HG03354 (cell line): ENCODE measurements at regions not wholly inside any gene's neighbourhood (a gene's known extent, or its start where the extent isn't known, plus 50 kb on each side); places are given as distances from the start of the nearest gene placed in this dataset.
"Not testable (repeated sequence)": the region's sequence is repeated elsewhere in the genome, so short reads cannot be mapped to it uniquely, and the experiment has no call there.

ENCODE experiments used
- ATAC-seq: cut with Tn5 transposase; IDR thresholded peaks from one replicate; pipeline ENCODE4 v1.9.1; 2021; ENCODE audit warnings: mild to moderate bottlenecking; ENCODE audit not compliant: unreplicated experiment, poor library complexity, severe bottlenecking

DNA sequence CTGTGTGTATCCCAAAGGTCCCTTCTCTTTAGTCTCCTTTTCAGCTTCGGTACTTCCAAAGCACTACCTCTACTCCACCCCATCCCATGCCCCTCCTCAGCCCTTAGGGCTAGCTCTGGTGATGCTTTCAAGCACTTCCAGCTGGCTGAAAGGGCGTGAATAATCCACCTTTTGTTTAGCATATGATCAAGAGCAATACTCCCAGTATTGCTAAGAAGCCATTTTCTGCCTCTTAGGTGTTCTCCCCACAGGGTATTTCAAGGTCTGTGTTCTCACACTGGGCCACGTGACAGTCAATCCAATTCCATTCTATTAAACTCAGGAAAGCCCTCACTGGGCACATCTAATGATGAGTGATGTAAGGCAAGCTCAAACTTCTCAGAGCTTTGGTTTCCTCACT is 298.5 kb upstream of the PROX1 start:
- ATAC-seq, result no peak

DNA sequence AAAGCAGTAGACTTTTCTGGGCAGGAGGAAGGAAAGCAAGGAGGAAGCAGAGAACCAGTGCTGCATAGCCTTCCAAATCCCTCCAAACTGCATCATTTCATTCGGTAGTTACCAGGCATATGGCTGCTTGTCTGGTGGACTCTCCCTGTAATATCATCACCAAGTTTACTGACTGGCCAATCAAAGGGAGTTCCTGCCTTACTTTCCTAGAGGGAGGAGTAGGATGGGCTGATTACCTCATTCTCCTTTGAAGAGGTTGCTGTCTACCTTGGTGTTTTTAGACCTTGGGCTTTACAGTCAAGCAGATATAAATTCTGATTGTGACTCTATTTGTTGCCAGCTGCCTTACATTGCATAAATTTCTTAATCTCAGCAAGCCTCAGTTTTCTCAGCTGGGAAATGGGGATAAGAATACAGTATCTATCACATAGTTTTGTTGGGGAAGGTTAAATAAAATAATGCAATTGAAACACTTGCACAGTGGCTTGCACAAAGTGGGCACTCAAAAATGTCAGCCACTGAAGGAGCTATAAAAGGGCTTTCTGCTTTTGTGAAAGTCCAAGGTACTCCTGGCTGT is 297.3 kb upstream of the PROX1 start:
- ATAC-seq, result no peak

DNA sequence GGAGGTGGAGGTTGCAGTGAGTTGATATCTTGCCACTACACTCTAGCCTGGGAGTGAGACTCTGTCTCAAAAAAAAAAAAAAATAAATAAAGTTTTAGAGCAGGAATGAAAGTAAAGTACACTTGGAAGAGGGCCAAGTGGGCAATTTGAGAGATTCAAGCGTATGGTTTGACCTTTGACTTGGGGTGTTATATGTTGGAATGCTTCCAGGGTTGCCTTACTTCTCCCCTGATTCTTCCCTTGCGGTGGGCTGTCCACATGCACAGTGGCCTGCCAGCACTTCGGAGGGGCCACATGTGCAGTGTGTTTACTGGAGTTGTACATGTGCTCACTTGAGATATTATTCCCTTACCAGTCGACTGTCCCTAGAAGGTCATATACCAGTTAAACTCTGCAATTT is 295.5 kb upstream of the PROX1 start:
- no peak for ATAC-seq

DNA sequence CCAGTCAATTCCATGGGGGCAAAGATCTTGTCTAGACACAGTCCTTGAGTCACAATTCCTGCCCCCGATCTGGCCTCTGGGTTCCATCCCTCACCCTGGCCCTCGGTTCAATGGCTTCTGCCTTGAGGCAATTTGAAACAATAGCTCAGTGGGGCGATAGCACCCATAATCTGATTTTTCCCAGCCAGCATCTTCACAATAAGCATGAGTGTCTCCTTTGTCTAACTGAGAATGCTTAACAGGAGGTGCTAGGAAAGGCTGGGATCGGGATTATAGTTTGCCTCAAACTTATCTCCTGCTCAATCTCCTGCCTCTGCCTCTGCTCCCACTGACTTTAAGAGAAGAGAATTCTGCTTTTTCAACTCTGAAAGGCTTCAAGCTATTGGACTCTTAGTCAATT is 293.9 kb upstream of the PROX1 start:
- no peak for ATAC-seq

DNA sequence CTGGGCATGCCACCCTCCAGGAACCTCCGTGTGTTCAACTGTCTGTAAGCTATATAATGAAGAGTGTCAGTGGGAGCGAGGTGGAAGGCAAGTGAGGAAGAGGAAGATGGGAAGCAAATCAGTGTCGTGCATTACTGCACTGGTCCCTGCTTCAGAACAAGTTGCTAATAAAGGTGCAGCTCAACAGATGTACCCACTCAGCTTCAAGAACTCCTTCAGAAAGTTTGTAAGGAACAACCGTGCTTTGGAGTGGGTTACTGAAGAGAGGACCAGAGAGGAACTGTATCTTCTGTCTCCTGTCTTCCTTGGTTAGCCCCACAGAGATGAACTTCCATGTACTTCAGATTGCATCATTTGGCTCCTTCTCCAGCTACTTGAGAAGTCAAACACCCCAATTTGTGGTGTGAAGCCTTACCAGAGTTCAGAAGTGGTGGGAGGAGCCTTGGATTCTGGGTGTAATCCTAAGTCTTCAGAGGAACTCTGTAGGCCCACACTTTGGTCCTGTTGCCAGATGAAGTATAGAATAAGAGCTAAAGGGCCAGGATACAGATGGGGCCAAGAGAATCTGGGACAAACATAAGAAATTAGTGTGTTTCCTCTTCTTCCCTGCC is 290.5 kb upstream of the PROX1 start:
- no peak for ATAC-seq

DNA sequence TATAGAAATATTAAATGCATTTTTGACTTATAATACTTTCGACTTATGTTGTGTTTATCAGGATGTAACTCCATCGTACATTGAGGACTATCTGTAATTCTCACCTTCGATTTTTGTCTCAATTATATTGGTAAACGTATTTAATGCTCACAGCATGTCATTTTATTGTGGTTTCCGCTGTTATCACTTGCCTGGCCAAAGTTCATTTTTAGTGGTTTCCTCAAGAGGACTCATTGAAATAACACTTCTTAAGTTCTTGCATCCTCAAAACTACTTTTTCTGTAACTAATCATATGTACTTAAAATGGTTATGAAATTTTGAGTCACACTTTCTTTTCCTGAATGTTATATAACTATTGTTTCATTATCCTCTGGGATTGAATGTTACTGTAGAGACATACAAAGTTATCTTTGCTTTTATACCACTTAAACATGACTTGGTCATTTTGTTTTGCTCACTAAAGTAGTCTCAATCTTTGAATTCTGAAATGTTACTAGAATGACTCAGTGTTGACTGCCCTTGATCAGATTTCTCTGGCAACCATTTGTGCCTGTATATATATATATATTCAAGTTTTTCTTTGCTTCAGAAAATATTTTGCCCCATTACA is 289.6 kb upstream of the PROX1 start:
- ATAC-seq, result no peak

DNA sequence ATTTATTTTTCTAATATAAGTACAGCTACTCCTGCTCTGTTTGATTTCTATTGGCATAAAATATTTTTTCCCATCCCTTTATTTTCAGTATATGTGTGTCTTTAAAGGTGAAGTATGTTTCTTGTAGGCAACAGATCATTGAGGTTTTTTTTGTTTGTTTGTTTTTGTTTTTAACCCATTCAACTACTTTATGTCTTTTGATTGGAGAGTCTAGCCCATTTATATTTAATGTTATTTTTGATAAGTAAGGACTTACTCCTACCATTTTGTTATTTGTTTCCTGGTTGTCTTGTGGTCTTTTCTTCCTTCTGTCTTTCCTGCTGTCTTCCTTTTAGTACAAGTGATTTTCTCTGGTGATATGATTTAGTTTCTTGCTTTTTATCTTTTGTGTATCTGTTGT is 285.1 kb upstream of the PROX1 start:
- no peak for ATAC-seq

DNA sequence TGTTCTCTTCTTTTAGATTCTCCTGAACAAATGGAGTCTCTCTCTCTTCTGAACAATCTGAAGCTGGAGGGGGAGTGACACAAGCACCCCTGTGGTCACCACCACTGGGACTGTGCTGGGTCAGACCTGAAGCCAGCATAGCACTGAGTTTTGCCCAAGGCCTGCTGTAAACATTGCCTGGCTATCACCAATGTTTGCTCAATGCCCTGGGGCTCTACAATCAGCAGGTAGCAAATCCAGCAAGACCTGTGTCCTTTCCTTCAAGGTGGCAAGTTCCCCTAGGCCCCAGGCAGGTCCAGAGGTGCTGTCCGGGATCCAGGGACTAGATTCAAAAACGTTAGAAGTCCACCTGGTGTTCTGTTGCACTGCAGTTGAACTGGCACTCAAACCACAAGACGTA is 282.8 kb upstream of the PROX1 start:
- no peak for ATAC-seq

DNA sequence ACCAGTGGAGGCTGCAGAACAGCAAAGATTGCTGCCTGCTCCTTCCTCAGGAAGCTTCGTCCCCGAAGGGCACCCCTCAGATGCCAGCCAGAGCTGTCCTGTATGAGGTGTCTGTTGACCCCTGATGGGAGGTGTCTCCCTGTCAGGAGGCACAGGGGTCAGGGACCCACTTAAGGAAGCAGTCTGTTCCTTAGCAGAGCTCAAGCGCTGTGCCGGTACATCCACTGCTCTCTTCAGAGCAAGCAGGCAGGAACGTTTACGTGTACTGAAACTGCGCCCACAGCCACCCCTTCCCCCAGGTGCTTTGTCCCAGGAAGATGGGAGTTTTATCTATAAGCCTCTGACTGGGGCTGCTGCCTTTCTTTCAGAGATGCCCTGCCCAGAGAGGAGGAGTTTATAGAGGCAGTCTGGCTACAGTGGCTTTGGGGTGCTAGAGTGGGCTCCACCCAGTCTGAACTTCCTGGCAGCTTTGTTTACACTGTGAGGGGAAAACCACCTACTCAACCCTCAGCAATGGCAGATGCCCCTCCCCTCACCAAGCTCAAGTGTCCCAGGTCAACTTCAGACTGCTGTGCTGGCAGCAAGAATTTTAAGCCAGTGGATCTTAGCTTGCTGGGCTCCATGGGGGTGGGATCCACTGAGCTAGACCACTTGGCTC is 275.8 kb upstream of the PROX1 start:
- ATAC-seq, result not testable (repeated sequence)

DNA sequence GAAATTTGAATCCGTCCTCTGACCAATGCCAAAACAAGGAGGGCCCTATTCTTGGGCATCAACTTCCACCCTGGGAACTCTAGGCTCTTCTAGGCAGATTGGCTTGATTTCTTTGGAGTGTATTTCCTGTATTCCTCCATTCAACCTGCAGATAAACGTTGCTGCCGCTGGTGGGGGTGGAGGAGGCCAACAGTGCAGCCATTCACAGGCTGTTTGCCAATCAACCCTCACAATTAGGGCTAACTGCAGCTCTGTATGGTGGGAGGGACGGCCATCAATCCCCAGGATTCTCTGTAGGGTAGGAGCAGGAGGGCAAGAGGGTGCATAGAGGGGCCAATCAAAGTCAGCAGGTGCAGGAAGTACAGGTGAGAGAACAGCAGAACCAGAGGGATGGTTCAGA is 273.1 kb upstream of the PROX1 start:
- no peak for ATAC-seq

DNA sequence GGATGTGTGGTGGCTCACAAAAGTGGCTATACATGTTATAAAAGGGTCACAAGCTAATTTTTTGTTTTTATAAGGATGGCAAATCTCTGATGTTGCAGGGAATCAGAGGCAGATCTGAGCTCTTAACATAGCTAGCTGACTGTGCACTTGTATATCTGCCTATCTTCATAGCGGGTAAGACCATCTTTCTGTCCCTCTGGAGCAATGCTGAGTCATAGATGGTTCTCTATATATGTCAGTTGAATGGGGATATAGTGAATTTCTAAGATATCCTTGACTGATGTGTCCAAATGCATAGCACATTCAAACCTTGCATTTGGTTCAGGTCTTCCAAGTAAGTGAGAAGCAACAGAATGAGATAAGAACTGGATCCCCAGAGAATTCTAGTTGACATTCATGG is 272.6 kb upstream of the PROX1 start:
- ATAC-seq, result no peak

DNA sequence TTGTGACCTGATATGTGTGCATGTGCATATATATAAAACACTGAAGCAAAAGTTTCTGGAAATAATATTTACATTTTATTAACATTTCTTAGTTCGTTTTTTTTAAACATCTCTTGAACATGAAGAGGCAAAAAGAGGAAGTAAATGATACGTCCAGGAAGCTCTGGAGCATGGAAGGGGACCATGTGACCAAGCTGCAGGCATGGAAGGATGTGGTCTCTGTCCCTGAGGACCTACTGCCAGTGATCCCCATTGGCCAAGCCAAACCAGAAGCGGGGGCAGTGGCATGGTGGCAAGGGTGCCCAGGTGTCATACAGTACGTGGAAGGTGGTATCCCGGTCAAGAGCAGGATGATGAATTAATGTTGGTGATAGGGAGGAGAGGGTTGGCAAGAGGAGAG is 268.3 kb upstream of the PROX1 start:
- no peak for ATAC-seq

DNA sequence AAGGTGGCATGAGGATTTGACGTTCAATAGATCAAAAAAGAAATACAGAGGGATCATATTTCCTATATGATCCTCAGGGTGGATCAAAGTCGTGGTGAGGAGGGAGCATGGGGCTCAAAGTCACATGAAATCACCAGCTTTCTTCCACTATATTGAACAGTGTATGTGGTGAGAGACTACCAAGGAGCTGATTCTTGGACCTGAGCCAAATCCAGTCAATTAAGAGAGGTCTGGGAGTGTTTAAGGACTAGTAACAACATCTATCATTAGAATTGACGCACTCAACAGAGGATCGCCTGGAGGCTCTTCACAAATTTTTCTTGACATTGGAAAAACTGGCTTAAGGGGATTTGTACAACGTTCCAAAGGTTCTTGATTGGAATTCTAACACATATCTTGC is 267.7 kb upstream of the PROX1 start:
- ATAC-seq, result no peak

DNA sequence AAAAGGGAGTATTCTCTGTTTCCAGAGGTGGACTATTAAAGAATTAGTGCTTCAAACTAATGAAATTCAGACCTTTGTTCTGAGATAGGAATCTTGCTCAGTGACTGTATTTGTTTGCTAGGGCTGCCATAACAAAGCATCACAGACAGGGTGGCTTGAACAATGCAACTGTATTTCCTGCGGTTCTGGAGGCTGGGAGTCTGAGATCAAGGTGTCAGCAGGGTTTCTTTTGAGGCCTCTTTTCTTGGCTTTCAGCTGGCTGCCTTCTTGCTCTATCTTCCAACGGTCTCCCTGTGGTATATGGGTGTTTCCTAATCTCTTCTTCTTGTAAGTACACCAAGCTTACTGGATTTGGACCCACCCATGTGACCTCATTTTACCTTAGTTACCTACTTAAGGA is 264.6 kb upstream of the PROX1 start:
- ATAC-seq, result no peak

DNA sequence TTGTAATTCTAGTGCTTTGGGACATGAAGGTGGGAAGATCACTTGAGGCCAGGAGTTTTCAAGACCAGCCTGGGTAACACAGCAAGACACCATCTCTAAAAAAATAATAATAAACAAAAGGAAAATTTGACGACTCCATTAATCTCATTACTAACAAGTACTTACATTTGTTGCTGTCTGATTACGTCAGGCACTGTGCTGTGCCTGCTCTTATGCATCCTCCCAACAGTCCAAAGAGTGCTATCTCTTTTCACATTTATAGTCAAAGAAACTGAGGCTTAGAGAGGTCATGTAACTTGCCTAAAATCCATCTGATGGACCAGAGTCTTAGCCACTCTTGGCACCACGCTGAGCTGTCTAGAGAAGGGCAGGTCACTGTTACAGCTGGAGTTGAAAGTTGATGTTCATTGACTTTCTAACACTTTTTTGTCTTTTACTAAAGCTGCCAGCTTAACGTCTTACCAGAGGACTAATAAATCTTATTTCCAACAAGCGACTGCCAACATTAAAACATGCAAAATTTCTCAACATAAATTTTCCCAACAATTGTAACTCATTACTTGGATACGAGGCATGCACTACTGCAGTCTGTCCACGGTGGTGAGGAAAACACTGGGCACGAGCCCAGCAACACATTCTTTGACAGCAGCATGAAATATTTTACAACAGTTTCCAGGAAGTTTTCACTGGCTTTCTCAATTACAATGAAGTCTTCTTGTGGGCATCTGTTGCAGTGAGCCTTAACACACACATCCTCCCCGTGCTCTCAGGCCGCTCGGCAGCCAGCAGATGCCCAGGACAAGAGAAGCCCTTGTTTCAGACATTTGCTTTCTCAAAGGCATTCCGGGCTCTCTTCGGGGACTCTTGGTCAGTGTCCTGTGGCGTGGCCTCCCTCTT is 262.9 kb upstream of the PROX1 start:
- ATAC-seq, result no peak

DNA sequence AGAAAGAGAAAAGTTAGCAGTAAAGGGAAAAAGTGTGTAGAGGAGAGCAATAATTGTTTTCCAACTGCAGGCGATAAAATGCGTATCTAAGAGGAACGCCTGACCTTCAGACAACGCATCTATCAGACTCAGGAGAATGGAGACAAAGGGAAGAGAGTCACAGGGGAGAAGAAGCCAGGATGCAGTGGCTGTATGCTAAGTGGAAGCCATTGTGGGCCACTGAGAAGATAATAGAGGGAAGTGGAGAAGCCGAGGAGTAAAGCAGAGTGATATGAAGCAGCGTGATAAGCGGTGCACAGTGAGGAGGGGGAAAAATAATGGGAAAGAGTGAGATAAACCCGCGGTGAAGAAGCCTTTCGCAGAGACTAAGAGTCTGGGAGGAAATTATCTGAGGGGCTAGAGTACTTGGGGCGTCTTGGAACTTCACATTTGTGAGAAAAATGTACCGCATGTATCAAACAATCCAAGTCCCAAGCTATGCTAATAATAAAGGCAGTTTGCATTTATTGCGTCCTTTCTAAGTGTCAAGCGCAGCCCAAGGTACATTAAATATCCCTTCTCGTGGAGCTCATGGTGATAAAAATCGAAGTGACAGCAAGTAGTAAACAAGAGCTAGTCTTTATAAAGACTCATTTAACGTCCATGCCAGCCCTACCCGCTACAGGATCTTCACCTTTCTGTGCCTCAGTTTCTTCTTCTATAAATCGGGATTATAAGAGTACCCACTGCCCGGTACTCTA is 259.8 kb upstream of the PROX1 start:
- ATAC-seq, result no peak

DNA sequence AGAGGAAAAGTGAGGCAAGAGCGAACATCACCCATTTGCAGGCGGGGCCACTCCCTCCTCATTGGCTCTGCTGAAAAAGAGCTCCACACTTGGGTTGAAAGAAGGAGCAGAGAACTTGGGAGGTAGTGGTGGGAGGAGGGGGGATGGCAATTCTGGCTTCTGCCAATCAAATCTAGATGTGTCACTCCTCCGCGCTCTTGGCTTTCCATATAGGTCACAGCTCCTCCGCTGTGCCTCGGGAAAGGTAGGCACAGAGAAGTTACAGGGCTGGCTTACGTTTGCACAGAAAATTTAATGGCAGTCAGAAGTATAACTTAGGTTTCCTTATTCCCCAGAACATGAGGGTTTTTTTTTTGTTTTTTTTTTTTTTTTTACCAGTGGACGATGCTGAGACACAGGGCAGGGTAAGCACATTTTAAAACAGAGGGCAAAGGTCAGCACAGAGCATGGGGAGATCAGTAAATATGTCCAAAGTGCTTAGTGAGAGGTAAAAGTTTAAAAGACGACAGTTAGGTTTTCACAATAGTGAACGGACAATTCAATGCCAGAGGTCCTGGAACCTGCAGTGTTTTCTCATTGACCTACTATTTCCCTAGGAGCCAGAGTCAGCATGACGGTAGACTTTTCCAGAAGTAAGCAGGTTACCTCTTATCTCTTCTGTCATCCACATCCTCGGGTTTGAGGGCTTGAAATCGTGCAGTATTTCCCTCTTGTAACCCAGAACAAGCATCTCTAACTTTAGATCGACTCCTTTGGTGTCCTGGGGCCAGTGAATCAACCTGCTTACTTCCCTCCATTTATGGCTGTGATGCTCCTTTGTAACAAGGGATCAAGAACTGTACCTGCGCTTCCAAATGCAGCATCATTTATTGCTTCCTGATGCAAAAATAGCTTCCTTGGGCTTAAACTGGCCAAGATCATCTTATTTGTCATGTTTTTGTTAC is 258.9 kb upstream of the PROX1 start:
- no peak for ATAC-seq

DNA sequence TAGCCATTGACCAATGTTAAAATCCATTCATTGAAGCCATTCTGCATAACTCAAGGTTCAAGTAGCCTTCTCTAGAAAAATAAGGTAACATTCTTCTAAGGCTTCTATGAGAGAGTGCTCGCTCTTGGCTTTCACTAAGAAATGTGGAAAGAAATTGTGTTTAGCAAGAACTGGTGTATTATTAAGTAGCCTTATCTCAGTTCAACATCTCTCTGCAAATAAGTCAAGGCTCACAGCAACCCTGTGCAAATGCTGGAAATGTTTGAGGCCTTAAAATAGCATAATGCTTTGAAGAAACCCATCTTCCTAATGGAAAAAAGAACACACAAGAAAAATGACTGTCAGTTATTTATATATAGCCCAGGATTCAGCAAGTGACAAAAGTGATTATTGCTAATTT is 254.1 kb upstream of the PROX1 start:
- no peak for ATAC-seq
